Fibroblast of the aortic adventitia (primary cell): ENCODE measurements at regions not wholly inside any gene's neighbourhood (a gene's known extent, or its start where the extent isn't known, plus 50 kb on each side); places are given as distances from the start of the nearest gene placed in this dataset.

Source experiments
- DNase-seq: peaks from one replicate; pipeline ENCODE4 v3.0.0-alpha.2; 2010; ENCODE audit warnings: low read depth
- H3K4me3 ChIP-seq: 2 replicates; pipeline ENCODE4 v1.5.1; 2011; ENCODE audit warnings: low read depth, mild to moderate bottlenecking, control low read depth, low read length, moderate library complexity
- CTCF ChIP-seq: IDR thresholded peaks from 2 replicates; pipeline ENCODE4 v1.5.1; 2011; ENCODE audit warnings: mild to moderate bottlenecking, low read length, control low read depth, inconsistent platforms; ENCODE audit not compliant: insufficient read depth

GRCh38 chr9:113807173-113808061, 68.7 kb upstream of the ZNF618 start:
- peak overlapping the region; percentile 32 for H3K4me3 ChIP-seq
- peak; percentile 81 for DNase-seq
- peak; percentile 90 for TF ChIP-seq CTCF

GRCh38 chr9:113808391-113809358, 67.4 kb upstream of the ZNF618 start:
- H3K4me3 ChIP-seq, result no peak overlapping the region
- TF ChIP-seq CTCF, result no peak
- DNase-seq, result peak; percentile 91

- TF ChIP-seq CTCF, result no peak
- DNase-seq, result no peak
- no peak overlapping the region for H3K4me3 ChIP-seq
Observed at GRCh38 chr9:113817171-113817570, 58.9 kb upstream of the ZNF618 start.

- no peak overlapping the region for H3K4me3 ChIP-seq
- no peak for TF ChIP-seq CTCF
- no peak for DNase-seq
Observed at GRCh38 chr9:113818391-113818790, 57.7 kb upstream of the ZNF618 start.

- DNase-seq, result no peak
- H3K4me3 ChIP-seq, result no peak overlapping the region
- no peak for TF ChIP-seq CTCF
Observed at GRCh38 chr9:113822315-113822714, 53.8 kb upstream of the ZNF618 start.

GRCh38 chr9:113823421-113823820, 52.7 kb upstream of the ZNF618 start:
- no peak overlapping the region for H3K4me3 ChIP-seq
- peak; percentile 25 for DNase-seq

More at GRCh38 chr9:113823421-113823820, 52.7 kb upstream of the ZNF618 start:
- no peak for TF ChIP-seq CTCF
